Liver (tissue), 8 donors: ENCODE measurements at regions not wholly inside any gene's neighbourhood (a gene's known extent, or its start where the extent isn't known, plus 50 kb on each side); places are given as distances from the start of the nearest gene placed in this dataset.

Experiments
- DNase-seq: peaks from one replicate; pipeline ENCODE4 v3.0.0-alpha.2; 2017; ENCODE audit warnings: low spot score
- H3K27ac ChIP-seq, 2 donors: one replicate each; pipeline ENCODE4 v1.7.0; 2013; ENCODE audit warnings: inconsistent platforms in 2 of 2, low read length in 2 of 2, control low read depth in 1 of 2, low read depth in 1 of 2, mild to moderate bottlenecking in 1 of 2
- H3K27me3 ChIP-seq, 4 donors: one replicate each; pipeline versions ENCODE4 v1.6.1 to v1.7.0; 2013; ENCODE audit warnings: low read length in 3 of 4, inconsistent platforms in 1 of 4, mild to moderate bottlenecking in 1 of 4, moderate library complexity in 1 of 4; ENCODE audit not compliant: control insufficient read depth in 4 of 4, insufficient read depth in 4 of 4
- H3K36me3 ChIP-seq, 4 donors: one replicate each; pipeline versions ENCODE4 v1.6.1 to v1.7.0; 2013; ENCODE audit warnings: low read length in 3 of 4, mild to moderate bottlenecking in 3 of 4, low read depth in 1 of 4, moderate library complexity in 1 of 4; ENCODE audit not compliant: control insufficient read depth in 4 of 4, insufficient read depth in 3 of 4
- H3K4me1 ChIP-seq, 4 donors: one replicate each; pipeline versions ENCODE4 v1.6.1 to v1.7.0; 2013; ENCODE audit warnings: low read length in 3 of 4, mild to moderate bottlenecking in 3 of 4, moderate library complexity in 1 of 4; ENCODE audit not compliant: control insufficient read depth in 4 of 4, insufficient read depth in 4 of 4
- H3K4me3 ChIP-seq, 3 donors: one replicate each; pipeline versions ENCODE4 v1.6.1 to v1.7.0; 2013; ENCODE audit warnings: low read length in 3 of 3, control low read depth in 1 of 3, low read depth in 1 of 3, mild to moderate bottlenecking in 1 of 3
- H3K9ac ChIP-seq, 2 donors: one replicate each; pipeline ENCODE4 v1.7.0; 2013; ENCODE audit warnings: low read length in 2 of 2, mild to moderate bottlenecking in 2 of 2, moderate library complexity in 2 of 2, control low read depth in 1 of 2, low read depth in 1 of 2
- H3K9me3 ChIP-seq, 4 donors: one replicate each; pipeline versions ENCODE4 v1.6.1 to v1.7.0; 2013; ENCODE audit warnings: low read length in 3 of 4; ENCODE audit not compliant: control insufficient read depth in 4 of 4
- EGR1 ChIP-seq, 2 donors: IDR thresholded peaks; 2 replicates each; pipeline ENCODE4 v1.6.1; 2016 to 2018; ENCODE audit warnings: antibody characterized with exemption in 2 of 2, low read depth in 2 of 2
- FOXA1 ChIP-seq: IDR thresholded peaks from 2 replicates; pipeline ENCODE4 v1.6.1; 2016; ENCODE audit warnings: antibody characterized with exemption
- FOXA2 ChIP-seq: IDR thresholded peaks from 2 replicates; pipeline ENCODE4 v1.6.1; 2016; ENCODE audit warnings: antibody characterized with exemption
- GABPA ChIP-seq, 2 donors: IDR thresholded peaks in 1 of 2; conservative IDR thresholded peaks in 1 of 2; 2 replicates each; pipeline ENCODE4 v1.6.1; 2016; ENCODE audit warnings: antibody characterized with exemption in 2 of 2, mild to moderate bottlenecking in 1 of 2, moderate library complexity in 1 of 2
- HNF4A ChIP-seq, 2 donors: conservative IDR thresholded peaks; 2 replicates each; pipeline ENCODE4 v1.6.1; 2016; ENCODE audit warnings: antibody characterized with exemption in 2 of 2, mild to moderate bottlenecking in 2 of 2
- HNF4G ChIP-seq: IDR thresholded peaks from 2 replicates; pipeline ENCODE4 v1.6.1; 2016; ENCODE audit warnings: antibody characterized with exemption
- JUND ChIP-seq, 2 donors: IDR thresholded peaks; 2 replicates each; pipeline ENCODE4 v1.6.1; 2016; ENCODE audit warnings: antibody characterized with exemption in 2 of 2
- MAX ChIP-seq: IDR thresholded peaks from 2 replicates; pipeline ENCODE4 v1.6.1; 2016; ENCODE audit warnings: antibody characterized with exemption
- NR2F2 ChIP-seq: IDR thresholded peaks from 2 replicates; pipeline ENCODE4 v1.6.1; 2016; ENCODE audit warnings: antibody characterized with exemption
- RAD21 ChIP-seq, 2 donors: IDR thresholded peaks; 2 replicates each; pipeline ENCODE4 v1.6.1; 2016; ENCODE audit warnings: antibody characterized with exemption in 2 of 2, mild to moderate bottlenecking in 2 of 2
- RXRA ChIP-seq, 2 donors: IDR thresholded peaks; 2 replicates each; pipeline ENCODE4 v1.6.1; 2017 to 2018; ENCODE audit warnings: antibody characterized with exemption in 2 of 2, mild to moderate bottlenecking in 1 of 2
- SP1 ChIP-seq: IDR thresholded peaks from 2 replicates; pipeline ENCODE4 v1.6.1; 2018; ENCODE audit warnings: antibody characterized with exemption, mild to moderate bottlenecking
- TAF1 ChIP-seq: conservative IDR thresholded peaks from 2 replicates; pipeline ENCODE4 v1.6.1; 2016; ENCODE audit warnings: antibody characterized with exemption, mild to moderate bottlenecking
- YY1 ChIP-seq: IDR thresholded peaks from 2 replicates; pipeline ENCODE4 v1.6.1; 2016; ENCODE audit warnings: antibody characterized with exemption, mild to moderate bottlenecking
- ZBTB33 ChIP-seq: IDR thresholded peaks from 2 replicates; pipeline ENCODE4 v1.6.1; 2016; ENCODE audit warnings: antibody characterized with exemption
- WGBS: extraction: QIAGEN DNeasy Blood & Tissue Kit; methylation state at CpG from one replicate; pipeline ENCODE4 v1.1.7; 2013; 5-methylcytosine and 5-hydroxymethylcytosine counted together
- TF ChIP-seq, protein P1 (sequence below): IDR thresholded peaks from 2 replicates; pipeline ENCODE4 v1.6.1; 2016; ENCODE audit warnings: antibody characterized with exemption, mild to moderate bottlenecking
- TF ChIP-seq, protein P2 (sequence below): fragments of 150-350 bp; IDR thresholded peaks from 2 replicates; pipeline ENCODE4 v1.5.1; 2017; ENCODE audit warnings: improper control_type of control experiment, low read depth, low read length; ENCODE audit not compliant: missing input control
- TF ChIP-seq, protein P3 (sequence below): IDR thresholded peaks from 2 replicates; pipeline ENCODE4 v1.6.1; 2016; ENCODE audit warnings: antibody characterized with exemption
- donor health status: healthy.
- donor health status: healthy.
- donor health status: healthy.
- donor health status: healthy.
- donor health status: healthy.

DNA sequence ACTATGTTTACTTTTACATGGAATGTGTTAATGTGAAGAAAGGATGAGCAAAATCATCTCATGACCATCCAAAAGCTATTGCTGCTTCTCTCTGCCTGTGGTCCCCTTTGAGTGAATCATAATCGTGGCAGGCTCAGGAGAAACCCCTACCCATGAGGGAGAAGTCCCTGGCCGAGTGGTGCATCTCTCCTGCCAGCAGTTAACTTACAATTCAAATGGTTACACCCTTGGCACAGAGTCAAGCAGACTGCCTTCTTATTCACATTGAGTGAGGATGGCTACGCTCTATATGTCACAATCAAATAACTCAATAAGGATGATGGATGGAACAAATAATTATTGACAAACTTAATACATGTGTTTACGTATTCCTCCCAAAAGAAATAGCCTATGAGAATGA lies 179.1 kb downstream of the FGF1 start:
- TF ChIP-seq, protein P1, sequence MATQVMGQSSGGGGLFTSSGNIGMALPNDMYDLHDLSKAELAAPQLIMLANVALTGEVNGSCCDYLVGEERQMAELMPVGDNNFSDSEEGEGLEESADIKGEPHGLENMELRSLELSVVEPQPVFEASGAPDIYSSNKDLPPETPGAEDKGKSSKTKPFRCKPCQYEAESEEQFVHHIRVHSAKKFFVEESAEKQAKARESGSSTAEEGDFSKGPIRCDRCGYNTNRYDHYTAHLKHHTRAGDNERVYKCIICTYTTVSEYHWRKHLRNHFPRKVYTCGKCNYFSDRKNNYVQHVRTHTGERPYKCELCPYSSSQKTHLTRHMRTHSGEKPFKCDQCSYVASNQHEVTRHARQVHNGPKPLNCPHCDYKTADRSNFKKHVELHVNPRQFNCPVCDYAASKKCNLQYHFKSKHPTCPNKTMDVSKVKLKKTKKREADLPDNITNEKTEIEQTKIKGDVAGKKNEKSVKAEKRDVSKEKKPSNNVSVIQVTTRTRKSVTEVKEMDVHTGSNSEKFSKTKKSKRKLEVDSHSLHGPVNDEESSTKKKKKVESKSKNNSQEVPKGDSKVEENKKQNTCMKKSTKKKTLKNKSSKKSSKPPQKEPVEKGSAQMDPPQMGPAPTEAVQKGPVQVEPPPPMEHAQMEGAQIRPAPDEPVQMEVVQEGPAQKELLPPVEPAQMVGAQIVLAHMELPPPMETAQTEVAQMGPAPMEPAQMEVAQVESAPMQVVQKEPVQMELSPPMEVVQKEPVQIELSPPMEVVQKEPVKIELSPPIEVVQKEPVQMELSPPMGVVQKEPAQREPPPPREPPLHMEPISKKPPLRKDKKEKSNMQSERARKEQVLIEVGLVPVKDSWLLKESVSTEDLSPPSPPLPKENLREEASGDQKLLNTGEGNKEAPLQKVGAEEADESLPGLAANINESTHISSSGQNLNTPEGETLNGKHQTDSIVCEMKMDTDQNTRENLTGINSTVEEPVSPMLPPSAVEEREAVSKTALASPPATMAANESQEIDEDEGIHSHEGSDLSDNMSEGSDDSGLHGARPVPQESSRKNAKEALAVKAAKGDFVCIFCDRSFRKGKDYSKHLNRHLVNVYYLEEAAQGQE, result no peak
- TF ChIP-seq, protein P2, sequence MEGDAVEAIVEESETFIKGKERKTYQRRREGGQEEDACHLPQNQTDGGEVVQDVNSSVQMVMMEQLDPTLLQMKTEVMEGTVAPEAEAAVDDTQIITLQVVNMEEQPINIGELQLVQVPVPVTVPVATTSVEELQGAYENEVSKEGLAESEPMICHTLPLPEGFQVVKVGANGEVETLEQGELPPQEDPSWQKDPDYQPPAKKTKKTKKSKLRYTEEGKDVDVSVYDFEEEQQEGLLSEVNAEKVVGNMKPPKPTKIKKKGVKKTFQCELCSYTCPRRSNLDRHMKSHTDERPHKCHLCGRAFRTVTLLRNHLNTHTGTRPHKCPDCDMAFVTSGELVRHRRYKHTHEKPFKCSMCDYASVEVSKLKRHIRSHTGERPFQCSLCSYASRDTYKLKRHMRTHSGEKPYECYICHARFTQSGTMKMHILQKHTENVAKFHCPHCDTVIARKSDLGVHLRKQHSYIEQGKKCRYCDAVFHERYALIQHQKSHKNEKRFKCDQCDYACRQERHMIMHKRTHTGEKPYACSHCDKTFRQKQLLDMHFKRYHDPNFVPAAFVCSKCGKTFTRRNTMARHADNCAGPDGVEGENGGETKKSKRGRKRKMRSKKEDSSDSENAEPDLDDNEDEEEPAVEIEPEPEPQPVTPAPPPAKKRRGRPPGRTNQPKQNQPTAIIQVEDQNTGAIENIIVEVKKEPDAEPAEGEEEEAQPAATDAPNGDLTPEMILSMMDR, result no peak
- TF ChIP-seq FOXA2 (no peak), HNF4G (no peak), RAD21 (IDR thresholded peaks at IDR 0.05) (no peak), YY1 (no peak), EGR1 (IDR thresholded peaks at IDR 0.05; ENCODE audit: low read depth in 2 of 2) (no peak), NR2F2 (no peak), HNF4A (conservative IDR thresholded peaks at IDR 0.05) (no peak), ZBTB33 (no peak), SP1 (no peak), TAF1 (no peak), GABPA (IDR thresholded peaks at IDR 0.05 in 1 of 2, conservative IDR thresholded peaks at IDR 0.05 in 1 of 2) (no peak), RXRA (IDR thresholded peaks at IDR 0.05) (no peak), MAX (no peak)
- H3K4me1 ChIP-seq, result peaks cover 8 to 27% (median 18%) of the 10 kb centered on the region in 4 donors
- H3K36me3 ChIP-seq, result no peaks in the 10 kb centered on the region
- no peak for DNase-seq
- H3K27me3 ChIP-seq, result no peaks in the 10 kb centered on the region
- H3K27ac ChIP-seq, result no peak overlapping the region
- WGBS, result 76% methylated on average over 4 of the region's 4 CpGs
- no peak overlapping the region for H3K9ac ChIP-seq
- H3K9me3 ChIP-seq, result no peaks in the 10 kb centered on the region
- H3K4me3 ChIP-seq, result no peak overlapping the region

GRCh38 chr5:142506046-142506445 lies 179.8 kb downstream of the FGF1 start:
- no peak overlapping the region for H3K4me3 ChIP-seq
- no peak overlapping the region for H3K27ac ChIP-seq
- 89% methylated on average over 1 of the region's 1 CpG for WGBS
- DNase-seq, result no peak
- H3K27me3 ChIP-seq, result no peaks in the 10 kb centered on the region
- no peaks in the 10 kb centered on the region for H3K36me3 ChIP-seq
- no peaks in the 10 kb centered on the region for H3K9me3 ChIP-seq
- H3K4me1 ChIP-seq, result peaks cover 4 to 20% (median 11%) of the 10 kb centered on the region in 4 donors
- H3K9ac ChIP-seq, result no peak overlapping the region
- TF ChIP-seq HNF4G (no peak), GABPA (IDR thresholded peaks at IDR 0.05 in 1 of 2, conservative IDR thresholded peaks at IDR 0.05 in 1 of 2) (no peak), FOXA1 (no peak), YY1 (no peak), JUND (IDR thresholded peaks at IDR 0.05) (no peak), NR2F2 (no peak), FOXA2 (no peak), RXRA (IDR thresholded peaks at IDR 0.05) (no peak)
- TF ChIP-seq, protein P3, sequence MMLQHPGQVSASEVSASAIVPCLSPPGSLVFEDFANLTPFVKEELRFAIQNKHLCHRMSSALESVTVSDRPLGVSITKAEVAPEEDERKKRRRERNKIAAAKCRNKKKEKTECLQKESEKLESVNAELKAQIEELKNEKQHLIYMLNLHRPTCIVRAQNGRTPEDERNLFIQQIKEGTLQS, result no peak
- TF ChIP-seq, protein P2, result no peak
- TF ChIP-seq, protein P1, result no peak
